ENCODE measurements at regions not wholly inside any gene's neighbourhood (a gene's known extent, or its start where the extent isn't known, plus 50 kb on each side); places are given as distances from the start of the nearest gene placed in this dataset.

- TF ChIP-seq CGGBP1 (CRISPR knock-in tag; IDR thresholded peaks at IDR 0.05) (no peak), NR4A1 (CRISPR knock-in tag; IDR thresholded peaks at IDR 0.05) (no peak), NR4A1 (tag; IDR thresholded peaks at IDR 0.05) (no peak), NR1H2 (CRISPR knock-in tag; IDR thresholded peaks at IDR 0.05) (no peak), KDM5B (IDR thresholded peaks at IDR 0.05; ENCODE audit: insufficient replicate concordance, low read depth, low read length) (no peak), ZC3H8 (IDR thresholded peaks at IDR 0.05) (no peak)
Measured at GRCh38 chr4:103497692-103498091, 222.1 kb downstream of the TACR3 start (continued).

GRCh38 chr4:103496800-103497199, 223.0 kb downstream of the TACR3 start:
- no TSS peak for BruUV-seq (replicated peaks)
- no peak overlapping the region for H3K27ac ChIP-seq (ENCODE audit: extremely low read depth, low read depth, low read length)
- in situ Hi-C loops (cut with MboI): no loop called here
- ATAC-seq (no peak), DNase-seq (ENCODE audit: extremely low read depth in 1 of 4, low spot score in 3 of 4) (no peak), FAIRE-seq (no peak)
- H3K4me1 ChIP-seq (replicated peaks in 1 of 2; ENCODE audit: control insufficient read depth in 2 of 2, insufficient read depth in 2 of 2, low read length in 2 of 2): no peaks in the 10 kb centered on the region
- H2AFZ ChIP-seq (ENCODE audit: low read depth, low read length): no peak overlapping the region
- H4K20me1 ChIP-seq (replicated peaks; ENCODE audit: control insufficient read depth, insufficient read depth, low read length): no peaks in the 10 kb centered on the region
- intact Hi-C loops (cut with micrococcal nuclease): no loop called here
- 7% methylated on average over 5 of the region's 5 CpGs for WGBS (ENCODE audit: insufficient coverage, low coverage, missing lambda C conversion rate)
- no peaks in the 10 kb centered on the region for H3K9me1 ChIP-seq (ENCODE audit: control insufficient read depth, insufficient read depth, low read length)
- H3K4me2 ChIP-seq (ENCODE audit: insufficient read depth, low read length): no peak overlapping the region
- ChIA-PET POLR2A (no interaction called here), CTCF (ENCODE audit: low intra/inter-chr PET ratio) (no interaction called here)
- H3K9ac ChIP-seq (ENCODE audit: insufficient read depth in 1 of 2, low read depth in 2 of 2, low read length in 2 of 2): no peak overlapping the region
- H3K36me3 ChIP-seq (ENCODE audit: control insufficient read depth, insufficient read depth, low read length): no peaks in the 10 kb centered on the region
- H3K4me3 ChIP-seq: no peak overlapping the region
- H3K79me2 ChIP-seq (ENCODE audit: control insufficient read depth, insufficient read depth, low read length): no peaks in the 10 kb centered on the region
- H3K9me3 ChIP-seq (replicated peaks; ENCODE audit: control insufficient read depth, insufficient read depth, low read depth, low read length): no peaks in the 10 kb centered on the region
- no peaks in the 10 kb centered on the region for H3K27me3 ChIP-seq (ENCODE audit: control insufficient read depth in 2 of 2, insufficient read depth in 2 of 2, low read length in 2 of 2)
- no peak for TF ChIP-seq PRMT5 (CRISPR knock-in tag; IDR thresholded peaks at IDR 0.05)
- no peak for TF ChIP-seq NEUROD1 (IDR thresholded peaks at IDR 0.05; ENCODE audit: borderline replicate concordance, low read depth, low read length, partially characterized antibody)
- TF ChIP-seq ZNF695 (CRISPR knock-in tag; IDR thresholded peaks at IDR 0.05): no peak
- TF ChIP-seq TCF15 (CRISPR knock-in tag; IDR thresholded peaks at IDR 0.05): no peak
- TF ChIP-seq MAZ (CRISPR knock-in tag; conservative IDR thresholded peaks at IDR 0.05 in 1 of 2, IDR thresholded peaks at IDR 0.05 in 1 of 2): no peak
- no peak for TF ChIP-seq ZNF41 (CRISPR knock-in tag; conservative IDR thresholded peaks at IDR 0.05)
- no peak for TF ChIP-seq MIER1 (IDR thresholded peaks at IDR 0.05; ENCODE audit: low read depth)
- no peak for TF ChIP-seq CREBBP (IDR thresholded peaks at IDR 0.05; ENCODE audit: low read depth, low read length)
- no peak for TF ChIP-seq HNRNPUL1 (IDR thresholded peaks at IDR 0.05; ENCODE audit: low read length)
- TF ChIP-seq ZNF282 (CRISPR knock-in tag; IDR thresholded peaks at IDR 0.05): no peak
- no peak for TF ChIP-seq ZNF766 (CRISPR knock-in tag; conservative IDR thresholded peaks at IDR 0.05)
- TF ChIP-seq USF2 (CRISPR knock-in tag; IDR thresholded peaks at IDR 0.05): no peak
- no peak for TF ChIP-seq E2F4 (CRISPR knock-in tag; IDR thresholded peaks at IDR 0.05; ENCODE audit: low read depth)
- no peak for TF ChIP-seq THRA (IDR thresholded peaks at IDR 0.05)

Data from K562 (cell line).